ENCODE measurements at regions not wholly inside any gene's neighbourhood (a gene's known extent, or its start where the extent isn't known, plus 50 kb on each side); places are given as distances from the start of the nearest gene placed in this dataset.

DNA sequence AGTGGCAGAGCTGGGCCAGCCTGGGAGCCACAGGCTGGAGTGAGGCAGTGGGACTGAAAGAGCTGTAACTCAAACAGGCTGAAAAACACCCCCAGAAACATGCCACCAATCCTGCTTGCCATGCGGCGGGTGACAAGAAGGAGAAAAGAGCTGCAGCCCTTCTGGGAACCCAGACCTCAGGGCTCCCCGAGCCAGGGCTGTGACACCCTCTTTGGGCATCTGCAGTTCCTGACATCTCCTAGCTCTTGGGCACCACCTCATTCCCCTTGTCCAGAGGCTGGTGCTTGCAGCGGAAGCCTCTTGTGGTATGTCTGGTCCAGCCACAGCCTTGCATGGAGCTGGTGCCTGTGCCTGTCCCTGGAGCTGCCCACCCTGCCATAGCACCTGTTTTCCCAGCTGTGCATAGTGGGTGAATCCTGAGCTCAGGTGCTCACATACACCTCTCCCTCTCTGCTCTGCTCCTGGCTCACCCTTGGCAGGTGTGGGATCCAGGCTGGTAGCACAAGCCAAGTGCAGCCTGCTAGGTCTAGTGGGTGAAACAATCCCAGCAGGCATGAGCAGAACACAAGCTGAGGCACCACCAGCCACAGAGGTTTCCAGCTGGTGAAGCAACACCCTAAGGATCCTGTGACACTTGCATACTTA lies 149.0 kb downstream of the CXXC4 start:
- TF ChIP-seq POLR2A (IDR thresholded peaks at IDR 0.05) (no peak), CTCF (IDR thresholded peaks at IDR 0.05 in 8 of 11, conservative IDR thresholded peaks at IDR 0.05 in 3 of 11) (no peak), POLR2AphosphoS5 (IDR thresholded peaks at IDR 0.05) (no peak)
